Left cardiac atrium (tissue), 4 donors: ENCODE measurements at regions not wholly inside any gene's neighbourhood (a gene's known extent, or its start where the extent isn't known, plus 50 kb on each side); places are given as distances from the start of the nearest gene placed in this dataset.

Source experiments
- ATAC-seq, 2 donors: fragments of 200-7000 bp; cut with Tn5 transposase; one replicate each; pipeline ENCODE4 v1.9.1; 2020; ENCODE audit warnings: mild to moderate bottlenecking in 2 of 2, moderate library complexity in 2 of 2
- DNase-seq: peaks from one replicate; pipeline ENCODE4 v3.0.0-alpha.2; 2020
- intact Hi-C, 2 donors: fragments of 100-400 bp; cut with DNase I; formaldehyde crosslinking; loops; one replicate each; pipeline versions ENCODE4 v1.14.1 to v1.15.1; 2022 to 2023
- donor health status: DM: no; HTN: yes; CAD: no.
- donor health status: DM: no; HTN: yes; CAD: no; lungs with severe emphysema.
- donor health status: DM: yes; HTN: yes; CAD: no.
- donor health status: Dilated cardiomyopathy.

DNA sequence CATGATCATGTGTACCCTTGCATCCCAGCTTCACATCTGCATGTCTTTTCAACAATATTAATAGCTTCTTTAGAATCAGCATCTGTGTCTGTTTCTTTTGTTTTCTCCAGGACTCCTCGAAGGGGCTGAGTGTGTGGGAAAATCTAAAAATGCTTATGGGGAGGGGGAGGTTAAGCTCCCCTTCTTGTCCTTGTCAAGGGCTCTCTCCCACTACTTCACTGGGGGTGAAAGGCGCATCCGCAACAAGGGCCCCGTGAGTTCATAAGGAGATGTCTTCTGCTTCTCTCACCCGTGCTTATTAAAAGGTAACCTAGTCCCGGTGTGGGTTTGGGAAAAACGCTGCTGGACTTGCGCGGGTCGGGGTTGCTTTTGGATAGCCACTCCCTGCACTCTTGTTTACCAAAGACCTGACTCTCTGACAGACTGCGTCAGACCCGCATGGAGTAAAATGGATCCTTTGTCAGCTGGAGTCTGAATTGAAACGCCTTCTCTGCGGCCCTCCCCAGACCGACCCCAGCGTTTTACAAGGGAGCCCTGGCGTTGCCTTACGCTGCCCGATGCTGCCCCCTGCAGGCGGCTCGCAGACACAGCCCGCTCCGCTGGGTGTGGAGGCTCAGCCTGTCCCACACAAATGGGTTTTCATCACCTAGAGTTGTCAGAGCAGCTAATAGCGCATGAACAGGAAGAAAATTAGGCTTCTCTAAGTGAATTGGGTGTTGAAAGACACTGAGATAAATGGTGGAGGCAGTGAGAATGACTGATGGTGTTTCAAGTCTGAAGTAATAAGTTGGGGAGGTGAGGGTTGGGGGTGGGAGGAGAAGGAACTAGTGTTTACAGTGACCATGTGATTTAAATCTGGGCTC lies 53.8 kb downstream of the IER5 start:
- ATAC-seq: peak; percentile 95 to 99
- intact Hi-C loops: loop anchor here (1.0 to 10.0 kb wide), 8 partner anchors 35 to 618 kb away; partner anchors contain the start of genes IER5 (in 2 of the 2), MR1 (in 1 of the 2) and STX6 (in 1 of the 2)
- peak; percentile 87 for DNase-seq

DNA sequence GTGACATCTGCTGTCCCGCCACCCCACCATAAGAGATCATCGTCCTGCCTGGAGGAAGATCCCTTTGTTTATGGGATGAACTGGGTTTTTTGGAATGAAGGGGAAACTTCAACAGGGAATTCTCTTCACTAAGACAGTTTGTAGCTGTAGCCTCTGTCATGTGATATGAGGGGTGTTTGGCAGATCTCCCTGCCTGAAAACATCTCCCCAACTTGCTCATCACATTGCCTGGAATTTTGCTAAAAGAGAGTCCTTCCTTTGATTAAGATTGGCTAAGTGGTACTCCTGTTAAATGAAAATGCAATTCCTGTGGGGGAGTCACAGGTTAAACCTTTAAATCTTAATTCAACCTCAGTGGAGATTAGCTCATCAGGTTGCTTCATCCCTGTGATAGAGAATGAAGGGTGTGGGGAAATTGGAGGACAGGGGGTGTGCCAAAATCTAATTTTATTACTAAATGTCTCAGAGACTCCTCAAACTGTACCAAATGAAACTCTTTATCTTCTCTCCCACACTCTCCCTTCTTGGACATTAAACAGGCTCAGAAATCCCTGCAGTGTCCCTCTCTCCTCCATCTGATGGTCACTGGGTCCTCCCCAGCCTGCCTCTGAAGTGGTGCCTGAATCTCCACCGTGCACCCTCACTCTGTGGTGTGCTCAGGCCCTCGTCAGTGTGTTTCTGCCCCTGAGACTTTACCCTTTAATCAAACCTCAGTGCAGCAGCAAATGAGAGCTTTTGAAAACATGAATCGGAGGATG lies 54.8 kb downstream of the IER5 start:
- DNase-seq (no peak), ATAC-seq (peak in 1 of 2 donors; percentile 18)
- intact Hi-C loops: loop anchor here (5.0 to 10.0 kb wide), 6 partner anchors 36 to 618 kb away; partner anchors contain the start of genes IER5 (in 1 of the 2), MR1 (in 1 of the 2) and STX6 (in 1 of the 2)

DNA sequence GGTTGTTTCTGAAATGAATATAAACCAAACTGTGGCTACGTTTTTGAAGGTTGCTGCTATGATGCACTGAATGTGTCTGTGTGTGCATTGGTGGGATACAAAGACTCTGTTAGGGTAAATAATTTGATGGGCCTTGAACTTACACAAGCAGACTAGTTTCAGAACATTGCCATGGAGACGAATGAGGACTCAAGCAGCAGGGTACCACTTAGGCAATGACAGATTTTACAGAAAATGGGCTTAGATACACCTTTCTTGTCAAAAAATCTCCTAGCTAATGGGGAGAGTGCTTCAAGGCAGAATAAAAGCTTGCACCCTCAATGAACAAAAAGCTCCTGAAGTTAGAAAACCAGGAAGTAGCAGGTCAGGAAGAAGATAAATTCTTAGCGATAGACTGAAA lies 55.7 kb downstream of the IER5 start:
- no peak for ATAC-seq
- DNase-seq: no peak
- intact Hi-C loops: loop anchor here (5.0 to 10.0 kb wide), 6 partner anchors 37 to 619 kb away; partner anchors contain the start of genes IER5 (in 1 of the 2), MR1 (in 1 of the 2) and STX6 (in 1 of the 2)

GRCh38 chr1:181148636-181149035 lies 60.1 kb downstream of the IER5 start:
- ATAC-seq (no peak), DNase-seq (no peak)
- intact Hi-C loops: loop anchor here (10.0 kb wide), 3 partner anchors 64 to 624 kb away; partner anchors contain the start of genes IER5 (in 1 of the 2) and MR1 (in 1 of the 2)

GRCh38 chr1:181149326-181150125 lies 61.0 kb downstream of the IER5 start:
- no peak for DNase-seq
- intact Hi-C loops: loop anchor here (10.0 kb wide), 3 partner anchors 65 to 625 kb away; partner anchors contain the start of genes IER5 (in 1 of the 2) and MR1 (in 1 of the 2)
- ATAC-seq: no peak

DNA sequence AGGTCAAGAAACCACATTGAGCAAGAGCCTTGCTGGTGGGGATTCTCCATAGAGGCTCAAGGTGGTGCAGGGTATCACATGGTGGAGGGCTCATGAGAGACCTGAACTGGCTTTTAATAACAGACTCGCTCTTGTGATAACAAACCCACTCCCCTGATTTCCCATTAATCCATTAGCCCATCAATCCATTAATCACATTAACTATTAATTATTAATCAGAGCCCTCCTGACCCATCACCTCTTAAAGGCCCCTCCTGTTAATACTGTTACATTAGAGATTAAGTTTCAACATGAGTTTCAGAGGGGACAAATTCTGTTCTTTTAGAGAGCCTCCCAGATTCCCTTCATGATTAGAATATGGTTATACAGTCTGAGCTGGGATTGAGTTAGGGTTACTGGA lies 61.8 kb downstream of the IER5 start:
- no peak for DNase-seq
- no peak for ATAC-seq
- intact Hi-C loops: no loop called here

GRCh38 chr1:181150842-181151241 lies 62.3 kb downstream of the IER5 start:
- DNase-seq (no peak), ATAC-seq (no peak)
- intact Hi-C loops: no loop called here

- peak; percentile 65 to 66 for ATAC-seq
These were observed 63.2 kb downstream of the IER5 start for GRCh38 chr1:181151378-181152326.

DNA sequence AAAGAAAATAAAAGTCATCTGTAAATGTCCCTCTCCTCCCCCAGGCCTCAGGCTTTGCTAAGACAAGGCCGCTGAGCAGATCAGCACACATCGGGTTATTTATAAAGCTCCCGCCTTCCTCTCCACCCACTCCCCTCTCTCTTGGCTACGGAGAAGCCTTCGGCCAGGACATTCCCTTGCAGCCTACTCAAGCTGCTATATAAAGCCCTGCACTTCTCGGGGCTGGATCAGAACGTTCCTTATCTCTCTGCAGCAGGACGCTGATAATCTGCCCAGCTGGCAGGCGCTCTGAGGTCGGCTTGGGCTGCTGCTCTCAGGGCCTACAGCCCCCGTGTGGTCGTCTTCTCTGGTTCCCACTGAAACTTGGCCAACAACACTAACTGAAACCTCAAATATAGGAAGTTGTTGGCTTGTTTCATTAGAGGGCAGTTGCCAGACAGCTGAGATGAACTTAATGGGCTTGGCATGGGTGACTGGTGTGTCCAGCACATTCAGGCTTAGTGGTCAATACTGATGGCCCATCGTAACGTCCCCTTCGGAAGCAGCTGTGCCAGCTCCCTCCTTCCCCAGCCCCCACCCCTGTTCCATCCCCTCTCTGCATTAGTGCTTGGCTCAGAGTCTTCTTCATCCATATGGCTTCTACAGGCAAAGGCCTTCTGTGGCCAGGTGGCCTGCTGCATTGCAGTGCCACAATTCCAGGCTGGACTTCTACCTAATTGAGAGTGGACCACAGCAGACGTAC lies 64.6 kb downstream of the IER5 start:
- DNase-seq: peak; percentile 91
- peak; percentile 95 to 97 for ATAC-seq
- intact Hi-C loops: no loop called here

More at GRCh38 chr1:181151378-181152326, 63.2 kb downstream of the IER5 start:
- intact Hi-C loops: no loop called here
- no peak for DNase-seq

- ATAC-seq (no peak), DNase-seq (no peak)
- intact Hi-C loops: no loop called here
These were observed 65.1 kb downstream of the IER5 start for GRCh38 chr1:181153634-181153961.

GRCh38 chr1:181155339-181155738 lies 66.8 kb downstream of the IER5 start:
- ATAC-seq (no peak), DNase-seq (no peak)
- intact Hi-C loops: no loop called here

GRCh38 chr1:181159451-181160140 lies 71.1 kb downstream of the IER5 start:
- intact Hi-C loops: loop anchor here (10.0 kb wide), 1 partner anchor 645 kb away; no protein-coding TSS in a partner anchor
- DNase-seq: peak; percentile 37

DNA sequence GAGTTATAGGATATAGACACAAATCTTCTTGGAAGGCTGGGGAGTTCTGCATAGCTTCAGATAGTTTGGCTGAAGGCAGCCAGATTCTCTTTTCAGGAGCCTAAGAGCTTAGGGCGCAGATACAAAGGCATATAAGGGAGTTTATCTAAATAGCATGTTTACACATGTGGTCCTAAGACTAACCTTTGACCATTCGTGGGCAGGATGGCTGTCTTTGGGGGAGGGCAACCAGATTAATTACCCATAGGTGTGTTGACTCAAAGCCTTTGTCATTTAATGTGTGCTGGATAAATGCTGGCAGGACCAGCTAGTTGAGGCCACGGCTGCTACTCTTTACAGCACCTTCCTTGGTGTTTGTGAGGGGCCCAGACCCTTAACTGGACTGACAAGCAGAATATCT lies 71.8 kb downstream of the IER5 start:
- intact Hi-C loops: loop anchor here (10.0 kb wide), 1 partner anchor 646 kb away; no protein-coding TSS in a partner anchor
- no peak for DNase-seq
- no peak for ATAC-seq

More at GRCh38 chr1:181159451-181160140, 71.1 kb downstream of the IER5 start:
- peak; percentile 23 to 75 for ATAC-seq

DNA sequence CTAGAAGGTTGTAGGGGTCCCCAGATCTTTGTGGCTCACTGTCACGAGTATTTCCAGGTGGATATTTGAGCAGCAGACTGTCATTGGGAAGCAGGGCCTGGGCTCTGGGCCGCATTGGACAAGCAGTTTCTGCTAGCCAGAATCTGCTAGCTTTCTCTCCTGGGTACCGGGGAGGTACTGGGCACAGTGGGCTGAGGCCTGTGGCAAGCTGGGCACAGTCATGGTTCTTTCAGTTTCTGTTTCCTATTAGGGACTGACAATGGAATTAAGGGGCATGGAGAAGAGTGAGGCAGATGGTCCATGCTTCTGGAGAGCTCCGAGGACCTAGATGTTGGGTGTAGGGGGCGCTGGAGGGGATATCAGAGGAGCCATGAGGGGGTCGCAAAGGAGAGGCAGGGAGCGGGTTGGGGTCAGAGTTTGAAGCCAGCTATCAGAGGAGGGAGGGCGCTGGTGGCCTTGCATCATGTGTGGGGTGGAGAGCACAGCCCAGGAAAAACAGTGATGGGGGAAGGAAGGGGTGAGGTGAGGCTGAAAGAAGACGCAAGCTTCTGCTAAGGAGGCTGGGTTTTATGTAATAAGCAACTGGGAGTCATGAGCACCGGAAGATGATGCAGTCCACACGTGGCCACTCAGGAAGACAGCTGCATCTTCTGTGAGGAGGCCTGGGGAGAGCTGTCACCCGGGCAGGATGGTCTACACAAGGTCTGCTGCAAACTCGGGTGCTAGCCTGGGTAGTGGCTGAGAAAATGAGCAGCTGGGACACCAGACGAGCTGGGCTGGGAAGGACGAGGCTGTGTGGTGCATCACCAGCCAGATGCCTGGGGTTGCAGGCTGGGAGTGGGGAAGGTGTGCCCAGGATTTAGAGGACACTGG lies 72.7 kb downstream of the IER5 start:
- intact Hi-C loops: loop anchor here (10.0 kb wide), 1 partner anchor 646 kb away; no protein-coding TSS in a partner anchor
- no peak for ATAC-seq
- no peak for DNase-seq

- intact Hi-C loops: loop anchor here (10.0 kb wide), 1 partner anchor 649 kb away; no protein-coding TSS in a partner anchor
- DNase-seq: no peak
- ATAC-seq: no peak
These were observed 75.2 kb downstream of the IER5 start for GRCh38 chr1:181163662-181164061.
